HEK293 (cell line): ENCODE measurements at regions not wholly inside any gene's neighbourhood (a gene's known extent, or its start where the extent isn't known, plus 50 kb on each side); places are given as distances from the start of the nearest gene placed in this dataset.

Source experiments
- CTCF ChIA-PET: fragments of 350-600 bp; formaldehyde crosslinking; extraction: SDS; loops from one replicate; lab custom pipeline; 2021; ENCODE audit warnings: antibody characterized with exemption; lab: Yijun Ruan, JAX
- POLR2A ChIA-PET: fragments of 300-600 bp; formaldehyde crosslinking; extraction: SDS; loops from one replicate; lab custom pipeline; 2020; ENCODE audit warnings: antibody characterized with exemption, inconsistent platforms; lab: Yijun Ruan, JAX
- H3K27ac ChIP-seq: fragments of 200-500 bp; sonication (Bioruptor generic); 2 replicates; pipeline ENCODE4 v1.5.1; 2014; ENCODE audit warnings: low read depth, low read length, control low read depth, inconsistent platforms; ENCODE audit errors: extremely low read depth
- H3K36me3 ChIP-seq, 2 experiments: fragments of 200-500 bp in 1 of 2; sonication (Bioruptor generic) in 1 of 2; 1 replicate in 1 of 2; 2 replicates in 1 of 2; pipeline ENCODE4 v1.5.1; 2014 to 2017; ENCODE audit warnings: inconsistent platforms in 2 of 2, low read length in 2 of 2; ENCODE audit not compliant: control insufficient read depth in 2 of 2, insufficient read depth in 1 of 2
- H3K4me1 ChIP-seq: fragments of 200-500 bp; sonication (Bioruptor generic); 2 replicates; pipeline ENCODE4 v1.5.1; 2014; ENCODE audit warnings: mild to moderate bottlenecking, low read length, inconsistent platforms; ENCODE audit not compliant: control insufficient read depth, insufficient read depth
- H3K4me3 ChIP-seq: 2 replicates; pipeline ENCODE4 v1.5.1; 2011; ENCODE audit warnings: low read depth, mild to moderate bottlenecking, control low read depth, low read length, moderate library complexity
- H3K9me3 ChIP-seq: fragments of 200-500 bp; sonication (Bioruptor generic); 2 replicates; pipeline ENCODE4 v1.5.1; 2014; ENCODE audit warnings: low read depth, low read length, inconsistent platforms; ENCODE audit not compliant: control insufficient read depth, insufficient read depth
- KLF17 ChIP-seq: fragments of 450-650 bp; formaldehyde crosslinking; IDR thresholded peaks from 2 replicates; pipeline ENCODE4 v1.5.1; 2016; ENCODE audit warnings: missing biosample characterization, missing genetic modification characterization
- SP2 ChIP-seq: fragments of 450-650 bp; formaldehyde crosslinking; IDR thresholded peaks from 2 replicates; pipeline ENCODE4 v1.5.1; 2016; ENCODE audit warnings: missing biosample characterization, missing genetic modification characterization
- YY1 ChIP-seq: fragments of 450-650 bp; formaldehyde crosslinking; IDR thresholded peaks from 2 replicates; pipeline ENCODE4 v1.5.1; 2018; ENCODE audit warnings: missing biosample characterization, missing genetic modification characterization
- YY2 ChIP-seq: fragments of 450-650 bp; formaldehyde crosslinking; IDR thresholded peaks from 2 replicates; pipeline ENCODE4 v1.5.1; 2016; ENCODE audit warnings: missing biosample characterization, missing genetic modification characterization
- ZBTB17 ChIP-seq: fragments of 450-650 bp; formaldehyde crosslinking; IDR thresholded peaks from 2 replicates; pipeline ENCODE4 v1.5.1; 2016; ENCODE audit warnings: missing biosample characterization, missing genetic modification characterization
- ZFP3 ChIP-seq: fragments of 450-650 bp; formaldehyde crosslinking; IDR thresholded peaks from 2 replicates; pipeline ENCODE4 v1.5.1; 2016; ENCODE audit warnings: low read depth, missing biosample characterization, missing genetic modification characterization
- ZFP37 ChIP-seq: fragments of 450-650 bp; formaldehyde crosslinking; IDR thresholded peaks from 2 replicates; pipeline ENCODE4 v1.5.1; 2016; ENCODE audit warnings: missing biosample characterization, missing genetic modification characterization
- ZIC2 ChIP-seq: fragments of 450-650 bp; formaldehyde crosslinking; IDR thresholded peaks from 2 replicates; pipeline ENCODE4 v1.5.1; 2016; ENCODE audit warnings: missing biosample characterization, missing genetic modification characterization
- ZNF140 ChIP-seq: fragments of 450-650 bp; formaldehyde crosslinking; IDR thresholded peaks from 2 replicates; pipeline ENCODE4 v1.5.1; 2016; ENCODE audit warnings: missing biosample characterization, missing genetic modification characterization
- ZNF2 ChIP-seq: fragments of 450-650 bp; formaldehyde crosslinking; IDR thresholded peaks from 2 replicates; pipeline ENCODE4 v1.5.1; 2016; ENCODE audit warnings: missing biosample characterization, missing genetic modification characterization
- ZNF221 ChIP-seq: fragments of 450-650 bp; formaldehyde crosslinking; IDR thresholded peaks from 2 replicates; pipeline ENCODE4 v1.5.1; 2017; ENCODE audit warnings: missing biosample characterization, missing genetic modification characterization, borderline replicate concordance
- ZNF274 ChIP-seq, 2 experiments: fragments of 200-500 bp in 1 of 2; fragments of 450-650 bp in 1 of 2; sonication (Bioruptor generic) in 1 of 2; formaldehyde crosslinking in 1 of 2; IDR thresholded peaks; 2 replicates each; pipeline versions ENCODE4 v1.5.1 to v1.6.1; 2014 to 2016; ENCODE audit warnings: borderline replicate concordance in 1 of 2, inconsistent platforms in 1 of 2, low read length in 1 of 2, missing biosample characterization in 1 of 2, missing genetic modification characterization in 1 of 2
- ZNF280D ChIP-seq: fragments of 450-650 bp; formaldehyde crosslinking; IDR thresholded peaks from 2 replicates; pipeline ENCODE4 v1.5.1; 2016; ENCODE audit warnings: missing biosample characterization, missing genetic modification characterization
- ZNF311 ChIP-seq: fragments of 450-650 bp; formaldehyde crosslinking; IDR thresholded peaks from 2 replicates; pipeline ENCODE4 v1.5.1; 2017; ENCODE audit warnings: missing biosample characterization, missing genetic modification characterization, borderline replicate concordance
- ZNF335 ChIP-seq: fragments of 450-650 bp; formaldehyde crosslinking; conservative IDR thresholded peaks from 2 replicates; pipeline ENCODE4 v1.5.1; 2016; ENCODE audit warnings: missing biosample characterization, missing genetic modification characterization
- ZNF366 ChIP-seq: fragments of 450-650 bp; formaldehyde crosslinking; conservative IDR thresholded peaks from 2 replicates; pipeline ENCODE4 v1.5.1; 2016; ENCODE audit warnings: missing biosample characterization, missing genetic modification characterization
- ZNF514 ChIP-seq: fragments of 450-650 bp; formaldehyde crosslinking; IDR thresholded peaks from 2 replicates; pipeline ENCODE4 v1.5.1; 2016; ENCODE audit warnings: missing biosample characterization, missing genetic modification characterization
- ZNF548 ChIP-seq: fragments of 450-650 bp; formaldehyde crosslinking; IDR thresholded peaks from 2 replicates; pipeline ENCODE4 v1.5.1; 2016; ENCODE audit warnings: missing biosample characterization, missing genetic modification characterization
- ZNF610 ChIP-seq: fragments of 450-650 bp; formaldehyde crosslinking; IDR thresholded peaks from 2 replicates; pipeline ENCODE4 v1.5.1; 2016; ENCODE audit warnings: missing biosample characterization, missing genetic modification characterization, borderline replicate concordance
- ZNF629 ChIP-seq: fragments of 450-650 bp; formaldehyde crosslinking; IDR thresholded peaks from 2 replicates; pipeline ENCODE4 v1.5.1; 2017; ENCODE audit warnings: missing biosample characterization, missing genetic modification characterization
- ZNF704 ChIP-seq: fragments of 450-650 bp; formaldehyde crosslinking; IDR thresholded peaks from 2 replicates; pipeline ENCODE4 v1.5.1; 2016; ENCODE audit warnings: missing biosample characterization, missing genetic modification characterization
- ZSCAN23 ChIP-seq: fragments of 450-650 bp; formaldehyde crosslinking; IDR thresholded peaks from 2 replicates; pipeline ENCODE4 v1.5.1; 2016; ENCODE audit warnings: missing biosample characterization, missing genetic modification characterization
- ZXDB ChIP-seq: fragments of 450-650 bp; formaldehyde crosslinking; IDR thresholded peaks from 2 replicates; pipeline ENCODE4 v1.5.1; 2016; ENCODE audit warnings: missing biosample characterization, missing genetic modification characterization

GRCh38 chr10:9858816-9859215, 1158.9 kb upstream of the CELF2 start (continued):
- TF ChIP-seq KLF17 (tag by site-specific recombination) (no peak), ZFP3 (tag by site-specific recombination) (no peak), ZNF274 (IDR thresholded peaks at IDR 0.05; ENCODE audit: low read length) (no peak), ZNF274 (tag by site-specific recombination; IDR thresholded peaks at IDR 0.05; ENCODE audit: borderline replicate concordance) (no peak), ZNF629 (tag by site-specific recombination) (no peak)

- POLR2A ChIA-PET, result no interaction called here
- CTCF ChIA-PET, result no interaction called here
- TF ChIP-seq ZFP3 (tag by site-specific recombination), result no peak
- TF ChIP-seq ZSCAN23 (tag by site-specific recombination), result no peak
- TF ChIP-seq ZNF704 (tag by site-specific recombination), result no peak
- no peak for TF ChIP-seq ZNF2 (tag by site-specific recombination)
- TF ChIP-seq ZNF366 (tag by site-specific recombination), result no peak
- TF ChIP-seq ZNF514, result no peak
- TF ChIP-seq ZNF610, result no peak
- TF ChIP-seq ZNF221 (tag by site-specific recombination), result no peak
- no peak for TF ChIP-seq ZNF311 (tag by site-specific recombination)
- no peak for TF ChIP-seq ZNF140 (tag by site-specific recombination)
- TF ChIP-seq ZNF548 (tag by site-specific recombination), result no peak
- no peak for TF ChIP-seq SP2 (tag by site-specific recombination)
- TF ChIP-seq ZIC2, result no peak
- no peak for TF ChIP-seq ZXDB (tag by site-specific recombination)
- TF ChIP-seq ZNF280D (tag by site-specific recombination), result no peak
- TF ChIP-seq ZFP37 (tag by site-specific recombination), result no peak
- TF ChIP-seq YY1, result no peak
- no peak for TF ChIP-seq ZBTB17 (tag by site-specific recombination)
- TF ChIP-seq ZNF335 (tag by site-specific recombination), result no peak
- TF ChIP-seq YY2, result no peak
- no peak overlapping the region for H3K4me3 ChIP-seq
- no peak overlapping the region for H3K27ac ChIP-seq
- H3K4me1 ChIP-seq, result no peaks in the 10 kb centered on the region
- H3K9me3 ChIP-seq, result no peaks in the 10 kb centered on the region
- H3K36me3 ChIP-seq, result no peaks in the 10 kb centered on the region
Measured at GRCh38 chr10:9860045-9860444, 1157.6 kb upstream of the CELF2 start.
